ENCODE measurements at regions not wholly inside any gene's neighbourhood (a gene's known extent, or its start where the extent isn't known, plus 50 kb on each side); places are given as distances from the start of the nearest gene placed in this dataset.

GRCh38 chr7:12975412-12975811 is 288.0 kb downstream of the ARL4A start:
- Histone ChIP-seq H4K20me1 (ENCODE audit: insufficient read depth, low read length) (no peaks in the 10 kb centered on the region), H3K9me3 (ENCODE audit: low read length) (no peaks in the 10 kb centered on the region), H2AFZ (ENCODE audit: low read length) (no peak overlapping the region), H3K4me1 (ENCODE audit: insufficient read depth, low read length, poor library complexity, severe bottlenecking) (no peaks in the 10 kb centered on the region), H3K4me2 (ENCODE audit: low read length) (no peak overlapping the region), H3K36me3 (ENCODE audit: insufficient read depth, low read length) (no peaks in the 10 kb centered on the region), H3K79me2 (ENCODE audit: insufficient read depth, low read depth, low read length) (no peaks in the 10 kb centered on the region), H3K4me3 (ENCODE audit: low read depth, low read length, poor library complexity, severe bottlenecking) (no peak overlapping the region), H3K9me2 (ENCODE audit: insufficient read depth, low read length) (no peaks in the 10 kb centered on the region), H3K27ac (ENCODE audit: low read depth, low read length, poor library complexity, severe bottlenecking) (no peak overlapping the region)
- DNase-seq (ENCODE audit: low spot score) = no peak
- ChIA-PET CTCF (ENCODE audit: unreplicated experiment) (no interaction called here), POLR2A (no interaction called here)
- TF ChIP-seq CTCF (conservative IDR thresholded peaks at IDR 0.05; ENCODE audit: low read length) (no peak), EZH2phosphoT487 (IDR thresholded peaks at IDR 0.05; ENCODE audit: borderline replicate concordance, low read depth, low read length) (no peak)
- intact Hi-C loops (cut with micrococcal nuclease; ENCODE audit: unreplicated experiment) = no loop called here
- no TSS peak for BruUV-seq (replicated peaks)

- H3K36me3 ChIP-seq (ENCODE audit: insufficient read depth, low read length) = no peaks in the 10 kb centered on the region
- BruUV-seq (replicated peaks) = no TSS peak
- no peaks in the 10 kb centered on the region for H3K79me2 ChIP-seq (ENCODE audit: insufficient read depth, low read depth, low read length)
- H3K4me3 ChIP-seq (ENCODE audit: low read depth, low read length, poor library complexity, severe bottlenecking) = no peak overlapping the region
- no peak for DNase-seq (ENCODE audit: low spot score)
- POLR2A ChIA-PET = no interaction called here
- H4K20me1 ChIP-seq (ENCODE audit: insufficient read depth, low read length) = no peaks in the 10 kb centered on the region
- TF ChIP-seq CTCF (conservative IDR thresholded peaks at IDR 0.05; ENCODE audit: low read length) = no peak
- no peak for TF ChIP-seq EZH2phosphoT487 (IDR thresholded peaks at IDR 0.05; ENCODE audit: borderline replicate concordance, low read depth, low read length)
- CTCF ChIA-PET (ENCODE audit: unreplicated experiment) = no interaction called here
- H2AFZ ChIP-seq (ENCODE audit: low read length) = no peak overlapping the region
- no peak overlapping the region for H3K27ac ChIP-seq (ENCODE audit: low read depth, low read length, poor library complexity, severe bottlenecking)
- H3K4me1 ChIP-seq (ENCODE audit: insufficient read depth, low read length, poor library complexity, severe bottlenecking) = no peaks in the 10 kb centered on the region
- no peak overlapping the region for H3K4me2 ChIP-seq (ENCODE audit: low read length)
- H3K9me3 ChIP-seq (ENCODE audit: low read length) = no peaks in the 10 kb centered on the region
- intact Hi-C loops (cut with micrococcal nuclease; ENCODE audit: unreplicated experiment) = no loop called here
- no peaks in the 10 kb centered on the region for H3K9me2 ChIP-seq (ENCODE audit: insufficient read depth, low read length)
Measured at GRCh38 chr7:12979181-12979580, 291.7 kb downstream of the ARL4A start.

- no peak overlapping the region for H3K27ac ChIP-seq (ENCODE audit: low read depth, low read length, poor library complexity, severe bottlenecking)
- intact Hi-C loops (cut with micrococcal nuclease; ENCODE audit: unreplicated experiment) = no loop called here
- H3K36me3 ChIP-seq (ENCODE audit: insufficient read depth, low read length) = no peaks in the 10 kb centered on the region
- H3K9me2 ChIP-seq (ENCODE audit: insufficient read depth, low read length) = no peaks in the 10 kb centered on the region
- no peaks in the 10 kb centered on the region for H3K4me1 ChIP-seq (ENCODE audit: insufficient read depth, low read length, poor library complexity, severe bottlenecking)
- DNase-seq (ENCODE audit: low spot score) = no peak
- H2AFZ ChIP-seq (ENCODE audit: low read length) = no peak overlapping the region
- no peak overlapping the region for H3K4me3 ChIP-seq (ENCODE audit: low read depth, low read length, poor library complexity, severe bottlenecking)
- H3K4me2 ChIP-seq (ENCODE audit: low read length) = no peak overlapping the region
- no TSS peak for BruUV-seq (replicated peaks)
- ChIA-PET CTCF (ENCODE audit: unreplicated experiment) (no interaction called here), POLR2A (interaction anchor here (0.5 kb wide), 1 partner anchor 518 kb away, joined by 3 read pairs; no protein-coding TSS in a partner anchor)
- no peaks in the 10 kb centered on the region for H4K20me1 ChIP-seq (ENCODE audit: insufficient read depth, low read length)
- H3K9me3 ChIP-seq (ENCODE audit: low read length) = no peaks in the 10 kb centered on the region
- TF ChIP-seq EZH2phosphoT487 (IDR thresholded peaks at IDR 0.05; ENCODE audit: borderline replicate concordance, low read depth, low read length) = no peak
- TF ChIP-seq CTCF (conservative IDR thresholded peaks at IDR 0.05; ENCODE audit: low read length) = no peak
- no peaks in the 10 kb centered on the region for H3K79me2 ChIP-seq (ENCODE audit: insufficient read depth, low read depth, low read length)
Measured at GRCh38 chr7:12982178-12982577, 294.7 kb downstream of the ARL4A start.

All from OCI-LY7 (cell line).